SK-N-SH (cell line): ENCODE measurements at regions not wholly inside any gene's neighbourhood (a gene's known extent, or its start where the extent isn't known, plus 50 kb on each side); places are given as distances from the start of the nearest gene placed in this dataset.

Experiments
- CTCF ChIP-seq: fragments of 200-600 bp; sonication (generic); IDR thresholded peaks from 2 replicates; pipeline ENCODE4 v1.6.1; 2017; ENCODE audit warnings: antibody characterized with exemption, mild to moderate bottlenecking, moderate library complexity
- EP300 ChIP-seq, 2 experiments: IDR thresholded peaks; 2 replicates each; pipeline versions ENCODE4 v1.4.0 to v1.6.1; 2012; ENCODE audit warnings: borderline replicate concordance in 1 of 2, low read depth in 1 of 2, low read length in 1 of 2
- EZH2phosphoT487 ChIP-seq: fragments of 200-600 bp; sonication (generic); IDR thresholded peaks from 2 replicates; pipeline ENCODE4 v1.6.1; 2017; ENCODE audit warnings: low read depth, mixed run types, mild to moderate bottlenecking, antibody characterized with exemption, moderate library complexity, borderline replicate concordance
- FOXJ3 ChIP-seq: sonication (generic); formaldehyde crosslinking; IDR thresholded peaks from 2 replicates; pipeline ENCODE4 v1.5.1; 2020; ENCODE audit warnings: mild to moderate bottlenecking, missing genetic modification reagents
- JUND ChIP-seq: IDR thresholded peaks from 2 replicates; pipeline ENCODE4 v1.4.0; 2012
- MAX ChIP-seq: IDR thresholded peaks from 2 replicates; pipeline ENCODE4 v1.4.0; 2012; ENCODE audit warnings: low read depth
- RCOR1 ChIP-seq: fragments of 150-350 bp; IDR thresholded peaks from 2 replicates; pipeline ENCODE4 v1.6.1; 2017; ENCODE audit warnings: antibody characterized with exemption, low read length
- RFX5 ChIP-seq: IDR thresholded peaks from 2 replicates; pipeline ENCODE4 v1.6.1; 2012; ENCODE audit warnings: mild to moderate bottlenecking, improper control_type of control experiment, low read length
- SIN3A ChIP-seq: IDR thresholded peaks from 2 replicates; pipeline ENCODE4 v1.6.1; 2012; ENCODE audit warnings: low read depth, mild to moderate bottlenecking, low read length, moderate library complexity, borderline replicate concordance
- SMC3 ChIP-seq: IDR thresholded peaks from 2 replicates; pipeline ENCODE4 v1.6.1; 2012; ENCODE audit warnings: low read depth, low read length, improper control_type of control experiment
- TAF1 ChIP-seq: IDR thresholded peaks from 2 replicates; pipeline ENCODE4 v1.6.1; 2012; ENCODE audit warnings: low read depth, mild to moderate bottlenecking, low read length, moderate library complexity, borderline replicate concordance
- TEAD4 ChIP-seq: IDR thresholded peaks from 2 replicates; pipeline ENCODE4 v1.4.0; 2012; ENCODE audit warnings: mild to moderate bottlenecking, borderline replicate concordance; ENCODE audit not compliant: insufficient read depth
- YY1 ChIP-seq: IDR thresholded peaks from 2 replicates; pipeline ENCODE4 v1.4.0; 2012; ENCODE audit warnings: low read depth, mild to moderate bottlenecking
- TF ChIP-seq, protein P1 (sequence below): IDR thresholded peaks from 2 replicates; pipeline ENCODE4 v1.4.0; 2012; ENCODE audit warnings: low read depth, borderline replicate concordance

- no peak for TF ChIP-seq RFX5
- no peak for TF ChIP-seq CTCF
- TF ChIP-seq, protein P1, sequence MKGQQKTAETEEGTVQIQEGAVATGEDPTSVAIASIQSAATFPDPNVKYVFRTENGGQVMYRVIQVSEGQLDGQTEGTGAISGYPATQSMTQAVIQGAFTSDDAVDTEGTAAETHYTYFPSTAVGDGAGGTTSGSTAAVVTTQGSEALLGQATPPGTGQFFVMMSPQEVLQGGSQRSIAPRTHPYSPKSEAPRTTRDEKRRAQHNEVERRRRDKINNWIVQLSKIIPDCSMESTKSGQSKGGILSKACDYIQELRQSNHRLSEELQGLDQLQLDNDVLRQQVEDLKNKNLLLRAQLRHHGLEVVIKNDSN, result no peak
- no peak for TF ChIP-seq FOXJ3 (CRISPR knock-in tag)
- TF ChIP-seq EZH2phosphoT487, result no peak
- no peak for TF ChIP-seq JUND
- TF ChIP-seq SMC3, result no peak
- no peak for TF ChIP-seq EP300 (IDR thresholded peaks at IDR 0.05; ENCODE audit: borderline replicate concordance in 1 of 2, low read depth in 1 of 2, low read length in 1 of 2)
- TF ChIP-seq RCOR1, result no peak
- TF ChIP-seq YY1, result no peak
- TF ChIP-seq MAX, result no peak
- TF ChIP-seq SIN3A, result no peak
- no peak for TF ChIP-seq TEAD4
- no peak for TF ChIP-seq TAF1
Measured at GRCh38 chr19:23596872-23597271, 90.1 kb downstream of the ZNF675 start.
